H1 (cell line): ENCODE measurements at regions not wholly inside any gene's neighbourhood (a gene's known extent, or its start where the extent isn't known, plus 50 kb on each side); places are given as distances from the start of the nearest gene placed in this dataset.

Source experiments
- BACH1 ChIP-seq: IDR thresholded peaks from 2 replicates; pipeline ENCODE4 v1.6.1; 2012; ENCODE audit warnings: low read length, improper control_type of control experiment
- CBX5 ChIP-seq: fragments of 300-800, 300-1000 bp; sonication (generic); IDR thresholded peaks from 2 replicates; pipeline ENCODE4 v1.7.1; 2016; ENCODE audit warnings: antibody characterized with exemption, low read length, low read depth
- GABPA ChIP-seq: IDR thresholded peaks from 2 replicates; pipeline ENCODE4 v1.6.1; 2011; ENCODE audit warnings: mild to moderate bottlenecking, low read length, moderate library complexity, borderline replicate concordance; ENCODE audit not compliant: insufficient read depth
- JUN ChIP-seq: IDR thresholded peaks from 2 replicates; pipeline ENCODE4 v1.6.1; 2011; ENCODE audit warnings: low read depth, mild to moderate bottlenecking, improper control_type of control experiment, low read length
- KDM1A ChIP-seq: fragments of 200-600, 300-600 bp; sonication (generic); IDR thresholded peaks from 2 replicates; pipeline ENCODE4 v1.7.1; 2016; ENCODE audit warnings: mild to moderate bottlenecking, low read length, borderline replicate concordance
- POLR2AphosphoS5 ChIP-seq: IDR thresholded peaks from 2 replicates; pipeline ENCODE4 v1.6.1; 2011; ENCODE audit warnings: low read depth, low read length
- RAD21 ChIP-seq, 2 experiments: IDR thresholded peaks in 1 of 2; conservative IDR thresholded peaks in 1 of 2; 2 replicates each; pipeline ENCODE4 v1.6.1; 2011; ENCODE audit warnings: low read depth in 2 of 2, low read length in 2 of 2, improper control_type of control experiment in 1 of 2, inconsistent platforms in 1 of 2, mild to moderate bottlenecking in 1 of 2, moderate library complexity in 1 of 2
- USF2 ChIP-seq: IDR thresholded peaks from 2 replicates; pipeline ENCODE4 v1.6.1; 2011; ENCODE audit warnings: low read length, improper control_type of control experiment
- TF ChIP-seq, protein P1 (sequence below): fragments of 300-600 bp; sonication (generic); IDR thresholded peaks from 2 replicates; pipeline ENCODE4 v1.7.1; 2012; ENCODE audit warnings: low read length, moderate library complexity, mild to moderate bottlenecking, inconsistent platforms; ENCODE audit not compliant: insufficient replicate concordance

- TF ChIP-seq, protein P1, sequence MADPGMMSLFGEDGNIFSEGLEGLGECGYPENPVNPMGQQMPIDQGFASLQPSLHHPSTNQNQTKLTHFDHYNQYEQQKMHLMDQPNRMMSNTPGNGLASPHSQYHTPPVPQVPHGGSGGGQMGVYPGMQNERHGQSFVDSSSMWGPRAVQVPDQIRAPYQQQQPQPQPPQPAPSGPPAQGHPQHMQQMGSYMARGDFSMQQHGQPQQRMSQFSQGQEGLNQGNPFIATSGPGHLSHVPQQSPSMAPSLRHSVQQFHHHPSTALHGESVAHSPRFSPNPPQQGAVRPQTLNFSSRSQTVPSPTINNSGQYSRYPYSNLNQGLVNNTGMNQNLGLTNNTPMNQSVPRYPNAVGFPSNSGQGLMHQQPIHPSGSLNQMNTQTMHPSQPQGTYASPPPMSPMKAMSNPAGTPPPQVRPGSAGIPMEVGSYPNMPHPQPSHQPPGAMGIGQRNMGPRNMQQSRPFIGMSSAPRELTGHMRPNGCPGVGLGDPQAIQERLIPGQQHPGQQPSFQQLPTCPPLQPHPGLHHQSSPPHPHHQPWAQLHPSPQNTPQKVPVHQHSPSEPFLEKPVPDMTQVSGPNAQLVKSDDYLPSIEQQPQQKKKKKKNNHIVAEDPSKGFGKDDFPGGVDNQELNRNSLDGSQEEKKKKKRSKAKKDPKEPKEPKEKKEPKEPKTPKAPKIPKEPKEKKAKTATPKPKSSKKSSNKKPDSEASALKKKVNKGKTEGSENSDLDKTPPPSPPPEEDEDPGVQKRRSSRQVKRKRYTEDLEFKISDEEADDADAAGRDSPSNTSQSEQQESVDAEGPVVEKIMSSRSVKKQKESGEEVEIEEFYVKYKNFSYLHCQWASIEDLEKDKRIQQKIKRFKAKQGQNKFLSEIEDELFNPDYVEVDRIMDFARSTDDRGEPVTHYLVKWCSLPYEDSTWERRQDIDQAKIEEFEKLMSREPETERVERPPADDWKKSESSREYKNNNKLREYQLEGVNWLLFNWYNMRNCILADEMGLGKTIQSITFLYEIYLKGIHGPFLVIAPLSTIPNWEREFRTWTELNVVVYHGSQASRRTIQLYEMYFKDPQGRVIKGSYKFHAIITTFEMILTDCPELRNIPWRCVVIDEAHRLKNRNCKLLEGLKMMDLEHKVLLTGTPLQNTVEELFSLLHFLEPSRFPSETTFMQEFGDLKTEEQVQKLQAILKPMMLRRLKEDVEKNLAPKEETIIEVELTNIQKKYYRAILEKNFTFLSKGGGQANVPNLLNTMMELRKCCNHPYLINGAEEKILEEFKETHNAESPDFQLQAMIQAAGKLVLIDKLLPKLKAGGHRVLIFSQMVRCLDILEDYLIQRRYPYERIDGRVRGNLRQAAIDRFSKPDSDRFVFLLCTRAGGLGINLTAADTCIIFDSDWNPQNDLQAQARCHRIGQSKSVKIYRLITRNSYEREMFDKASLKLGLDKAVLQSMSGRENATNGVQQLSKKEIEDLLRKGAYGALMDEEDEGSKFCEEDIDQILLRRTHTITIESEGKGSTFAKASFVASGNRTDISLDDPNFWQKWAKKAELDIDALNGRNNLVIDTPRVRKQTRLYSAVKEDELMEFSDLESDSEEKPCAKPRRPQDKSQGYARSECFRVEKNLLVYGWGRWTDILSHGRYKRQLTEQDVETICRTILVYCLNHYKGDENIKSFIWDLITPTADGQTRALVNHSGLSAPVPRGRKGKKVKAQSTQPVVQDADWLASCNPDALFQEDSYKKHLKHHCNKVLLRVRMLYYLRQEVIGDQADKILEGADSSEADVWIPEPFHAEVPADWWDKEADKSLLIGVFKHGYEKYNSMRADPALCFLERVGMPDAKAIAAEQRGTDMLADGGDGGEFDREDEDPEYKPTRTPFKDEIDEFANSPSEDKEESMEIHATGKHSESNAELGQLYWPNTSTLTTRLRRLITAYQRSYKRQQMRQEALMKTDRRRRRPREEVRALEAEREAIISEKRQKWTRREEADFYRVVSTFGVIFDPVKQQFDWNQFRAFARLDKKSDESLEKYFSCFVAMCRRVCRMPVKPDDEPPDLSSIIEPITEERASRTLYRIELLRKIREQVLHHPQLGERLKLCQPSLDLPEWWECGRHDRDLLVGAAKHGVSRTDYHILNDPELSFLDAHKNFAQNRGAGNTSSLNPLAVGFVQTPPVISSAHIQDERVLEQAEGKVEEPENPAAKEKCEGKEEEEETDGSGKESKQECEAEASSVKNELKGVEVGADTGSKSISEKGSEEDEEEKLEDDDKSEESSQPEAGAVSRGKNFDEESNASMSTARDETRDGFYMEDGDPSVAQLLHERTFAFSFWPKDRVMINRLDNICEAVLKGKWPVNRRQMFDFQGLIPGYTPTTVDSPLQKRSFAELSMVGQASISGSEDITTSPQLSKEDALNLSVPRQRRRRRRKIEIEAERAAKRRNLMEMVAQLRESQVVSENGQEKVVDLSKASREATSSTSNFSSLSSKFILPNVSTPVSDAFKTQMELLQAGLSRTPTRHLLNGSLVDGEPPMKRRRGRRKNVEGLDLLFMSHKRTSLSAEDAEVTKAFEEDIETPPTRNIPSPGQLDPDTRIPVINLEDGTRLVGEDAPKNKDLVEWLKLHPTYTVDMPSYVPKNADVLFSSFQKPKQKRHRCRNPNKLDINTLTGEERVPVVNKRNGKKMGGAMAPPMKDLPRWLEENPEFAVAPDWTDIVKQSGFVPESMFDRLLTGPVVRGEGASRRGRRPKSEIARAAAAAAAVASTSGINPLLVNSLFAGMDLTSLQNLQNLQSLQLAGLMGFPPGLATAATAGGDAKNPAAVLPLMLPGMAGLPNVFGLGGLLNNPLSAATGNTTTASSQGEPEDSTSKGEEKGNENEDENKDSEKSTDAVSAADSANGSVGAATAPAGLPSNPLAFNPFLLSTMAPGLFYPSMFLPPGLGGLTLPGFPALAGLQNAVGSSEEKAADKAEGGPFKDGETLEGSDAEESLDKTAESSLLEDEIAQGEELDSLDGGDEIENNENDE = no peak
- TF ChIP-seq KDM1A (no peak), GABPA (no peak), POLR2AphosphoS5 (no peak), CBX5 (no peak), USF2 (no peak), JUN (no peak), RAD21 (IDR thresholded peaks at IDR 0.05 in 1 of 2, conservative IDR thresholded peaks at IDR 0.05 in 1 of 2; ENCODE audit: low read depth in 2 of 2, low read length in 2 of 2) (no peak), BACH1 (no peak)
These were observed 156.2 kb downstream of the ZBTB18 start (continued) for GRCh38 chr1:244207042-244207934.
